Stromal cell of bone marrow (primary cell): ENCODE measurements at regions not wholly inside any gene's neighbourhood (a gene's known extent, or its start where the extent isn't known, plus 50 kb on each side); places are given as distances from the start of the nearest gene placed in this dataset.
"Not testable (repeated sequence)": the region's sequence is repeated elsewhere in the genome, so short reads cannot be mapped to it uniquely, and the experiment has no call there.

ENCODE experiments used
- DNase-seq: peaks from one replicate; pipeline ENCODE4 v3.0.0-alpha.2; 2012; ENCODE audit warnings: low read depth

- no peak for DNase-seq
Observed at GRCh38 chr13:94902722-94903407, 190.5 kb upstream of the SOX21 start.

- DNase-seq: no peak
Observed at GRCh38 chr13:94901070-94901469, 188.7 kb upstream of the SOX21 start.

- DNase-seq: no peak
Observed at GRCh38 chr13:94896719-94897317, 184.5 kb upstream of the SOX21 start.

DNA sequence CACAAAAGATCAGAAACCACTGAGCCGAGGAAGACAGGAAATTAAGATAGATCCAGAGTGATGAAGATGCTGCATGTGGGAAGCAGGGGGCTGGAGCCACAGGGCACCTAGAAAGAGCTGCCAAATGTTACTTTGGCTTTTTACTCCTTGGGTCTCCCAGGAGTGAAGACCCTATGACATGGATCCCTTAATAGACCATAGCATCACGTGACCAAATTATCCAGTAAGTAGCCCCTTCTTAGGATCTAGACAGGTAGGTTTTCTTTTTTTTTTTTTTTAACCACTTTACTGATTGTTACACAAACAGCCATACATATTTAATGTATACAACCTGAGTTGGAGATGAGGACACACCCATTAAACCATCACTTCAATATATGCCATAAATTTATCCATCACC lies 183.9 kb upstream of the SOX21 start:
- no peak for DNase-seq

DNA sequence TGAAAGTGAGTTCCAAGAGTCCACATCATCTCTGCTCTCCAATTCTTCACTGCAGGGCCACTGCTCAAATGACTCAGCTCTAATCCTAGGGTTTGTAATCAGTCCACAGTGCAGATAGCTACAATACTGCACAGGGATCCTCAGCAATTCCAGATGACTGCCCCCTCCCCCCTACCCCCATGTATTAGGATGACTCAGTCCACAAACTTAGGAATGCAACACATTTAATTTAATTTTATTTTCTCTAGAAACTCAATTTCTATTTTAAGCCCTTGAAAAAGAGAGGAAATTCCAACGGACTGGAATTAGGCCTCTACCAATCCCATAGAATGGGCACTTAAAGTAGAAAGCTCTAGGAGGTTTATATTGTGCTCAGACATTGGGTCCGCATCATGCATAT lies 173.8 kb upstream of the SOX21 start:
- DNase-seq: peak; percentile 10

GRCh38 chr13:94880463-94880862 lies 168.1 kb upstream of the SOX21 start:
- DNase-seq: no peak

DNA sequence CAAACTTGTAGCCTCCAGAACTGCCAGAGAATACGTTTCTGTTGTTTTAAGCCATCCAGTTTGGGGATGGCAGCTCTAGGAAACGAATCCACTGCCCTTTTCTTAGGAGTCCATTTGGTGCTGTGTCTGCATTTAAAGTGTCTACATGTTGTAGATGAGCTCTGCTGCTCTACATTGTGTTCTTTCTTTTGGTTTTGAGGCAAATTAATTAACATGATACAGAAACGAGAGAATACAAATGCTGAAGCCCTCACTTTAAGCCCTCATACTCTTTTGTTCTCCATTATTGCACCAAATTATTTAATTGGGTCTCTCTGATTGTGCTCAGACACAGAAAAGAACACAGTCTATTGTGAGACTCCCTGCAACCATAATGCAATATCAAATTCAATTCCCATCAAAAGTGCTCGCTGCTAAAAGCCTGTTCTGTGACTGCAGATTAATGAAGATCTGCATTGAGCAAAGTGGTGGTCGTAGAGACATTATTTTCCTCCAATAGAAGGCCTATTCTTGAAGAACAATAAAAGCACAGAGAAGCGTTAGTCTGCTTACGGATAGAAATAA lies 166.3 kb upstream of the SOX21 start:
- no peak for DNase-seq

- no peak for DNase-seq
Observed at GRCh38 chr13:94864474-94864873, 152.1 kb upstream of the SOX21 start.

GRCh38 chr13:94860981-94861407 lies 148.6 kb upstream of the SOX21 start:
- no peak for DNase-seq

GRCh38 chr13:94859811-94860210 lies 147.5 kb upstream of the SOX21 start:
- DNase-seq: no peak

GRCh38 chr13:94859278-94859691 lies 146.9 kb upstream of the SOX21 start:
- DNase-seq: no peak

GRCh38 chr13:94858856-94859255 lies 146.5 kb upstream of the SOX21 start:
- DNase-seq: no peak

GRCh38 chr13:94854688-94855087 lies 142.3 kb upstream of the SOX21 start:
- no peak for DNase-seq

DNA sequence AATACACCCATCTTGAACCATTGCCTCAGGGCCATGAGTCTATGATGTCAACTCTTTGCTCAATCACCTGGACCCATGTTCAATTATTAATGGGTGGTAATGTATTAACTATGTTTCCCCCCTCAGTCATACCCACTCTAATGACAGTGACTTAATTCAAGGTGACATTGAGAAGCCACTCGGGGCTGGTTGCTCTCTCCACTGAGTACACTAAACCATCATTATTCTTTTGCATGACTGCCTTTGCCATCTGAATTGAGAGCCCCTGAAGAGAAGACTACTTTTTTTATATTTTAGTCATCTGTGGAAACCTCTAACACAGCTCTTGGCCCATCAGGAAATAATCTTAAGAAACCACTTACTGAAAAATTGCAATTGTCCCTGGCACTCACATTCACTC lies 139.2 kb upstream of the SOX21 start:
- DNase-seq: no peak

GRCh38 chr13:94849254-94849653 lies 136.9 kb upstream of the SOX21 start:
- DNase-seq: no peak

- no peak for DNase-seq
Observed at GRCh38 chr13:94842901-94843300, 130.6 kb upstream of the SOX21 start.

DNA sequence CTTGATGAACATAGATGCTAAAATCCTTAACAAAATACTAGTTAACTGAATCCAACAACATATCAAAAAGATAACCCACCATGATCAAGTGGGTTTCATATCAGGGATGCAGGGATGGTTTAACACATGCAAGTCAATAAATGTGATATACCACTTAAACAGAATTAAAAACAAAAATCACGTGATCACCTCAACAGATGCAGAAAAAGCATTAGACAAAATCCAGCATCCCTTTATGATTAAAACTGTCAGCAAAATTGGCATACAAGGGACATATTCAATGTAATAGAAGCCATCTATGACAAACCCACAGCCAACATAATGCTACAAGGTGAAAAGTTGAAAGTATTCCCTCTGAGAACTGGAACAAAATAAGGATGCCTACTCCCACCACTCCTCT lies 124.7 kb upstream of the SOX21 start:
- DNase-seq: not testable (repeated sequence)

DNA sequence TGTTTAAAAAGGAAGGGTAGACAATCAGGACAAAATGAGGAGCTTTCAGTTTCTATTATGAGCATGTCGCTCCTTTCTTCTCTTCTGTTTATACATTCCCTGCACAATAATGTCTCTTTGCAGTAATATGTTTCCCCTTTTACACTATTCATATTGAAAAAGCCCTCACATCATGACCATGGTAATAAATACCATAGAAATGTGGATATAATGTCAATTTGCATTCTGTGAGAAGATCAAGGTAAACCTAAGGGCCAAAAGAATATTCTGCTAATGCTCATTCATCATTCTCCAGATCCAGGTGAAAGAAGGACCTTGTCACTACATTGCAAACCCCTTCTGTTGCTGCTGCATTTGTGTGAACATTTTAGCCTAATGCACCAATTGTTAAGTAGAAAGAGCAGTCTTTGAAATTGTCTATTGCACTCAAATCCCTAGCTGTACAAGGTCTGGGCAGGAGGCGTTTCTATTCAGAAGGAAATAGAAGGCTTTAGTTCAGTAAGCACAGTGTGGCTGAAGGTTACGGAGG lies 117.6 kb upstream of the SOX21 start:
- no peak for DNase-seq

DNA sequence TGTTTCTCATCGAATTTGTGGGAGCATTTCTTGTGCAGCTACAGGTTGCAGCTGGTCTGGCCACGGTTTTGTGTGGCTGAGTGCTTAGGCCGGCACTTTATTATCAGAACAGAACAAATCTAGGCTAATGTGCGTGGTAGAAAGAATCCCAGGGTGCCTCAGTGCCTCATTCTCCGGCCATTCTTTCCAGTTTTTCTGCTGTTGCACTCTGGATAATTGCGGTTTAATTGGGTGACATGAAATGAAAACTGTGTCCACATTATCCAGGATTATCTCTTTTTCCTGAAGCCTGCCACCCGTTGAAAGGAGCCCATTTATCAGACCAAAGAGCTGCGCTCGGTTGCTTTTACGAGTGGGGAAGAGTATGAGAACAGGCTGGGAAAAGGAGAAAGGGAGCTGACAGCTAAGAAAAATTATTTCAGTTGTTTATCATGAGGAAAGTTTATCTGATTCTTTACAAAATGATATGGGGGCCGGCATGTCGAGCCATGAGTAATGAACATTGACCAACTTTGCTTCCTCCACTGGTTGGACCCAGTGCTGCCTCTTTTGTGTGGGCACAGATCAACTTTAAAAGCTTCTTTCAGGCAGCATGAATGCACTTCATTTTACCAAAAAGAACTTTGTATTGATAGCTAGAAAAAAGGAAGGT lies 117.0 kb upstream of the SOX21 start:
- no peak for DNase-seq

- DNase-seq: no peak
Observed at GRCh38 chr13:94827566-94827965, 115.2 kb upstream of the SOX21 start.

GRCh38 chr13:94825507-94825906 lies 113.2 kb upstream of the SOX21 start:
- no peak for DNase-seq

GRCh38 chr13:94824601-94825000 lies 112.3 kb upstream of the SOX21 start:
- DNase-seq: no peak

GRCh38 chr13:94822356-94822755 lies 110.0 kb upstream of the SOX21 start:
- no peak for DNase-seq
